ENCODE measurements at regions not wholly inside any gene's neighbourhood (a gene's known extent, or its start where the extent isn't known, plus 50 kb on each side); places are given as distances from the start of the nearest gene placed in this dataset.

GRCh38 chr5:118434522-118434921, 553.8 kb downstream of the DTWD2 start:
- no peaks in the 10 kb centered on the region for H3K79me2 ChIP-seq (ENCODE audit: insufficient read depth, low read length)
- no peak overlapping the region for H3K27ac Mint-ChIP-seq
- WGBS (ENCODE audit: extremely low coverage, insufficient read length, low lambda C conversion rate), result no CpG with 5 or more reads among the region's 2 CpGs

More at GRCh38 chr5:118434522-118434921, 553.8 kb downstream of the DTWD2 start:
- Histone ChIP-seq H3K23me2 (ENCODE audit: insufficient read length, low read depth, low read length, poor library complexity, severe bottlenecking) (no peaks in the 10 kb centered on the region), H3K56ac (ENCODE audit: insufficient read length, low read depth, low read length) (no peak overlapping the region), H3K79me1 (ENCODE audit: insufficient read depth, low read depth, low read length, poor library complexity, severe bottlenecking) (no peaks in the 10 kb centered on the region), H2BK5ac (ENCODE audit: insufficient read length, low read length) (no peak overlapping the region), H2BK20ac (ENCODE audit: low read depth, low read length, poor library complexity, severe bottlenecking) (no peak overlapping the region), H3K9ac (ENCODE audit: extremely low read depth, insufficient read length, low read length) (no peak overlapping the region), H3T11ph (ENCODE audit: low read length) (no peak overlapping the region), H2BK120ac (ENCODE audit: low read depth, low read length, poor library complexity, severe bottlenecking) (no peak overlapping the region), H4K5ac (ENCODE audit: insufficient read length, low read depth, low read length) (no peak overlapping the region), H3K23ac (ENCODE audit: insufficient read length, low read depth, low read length) (no peak overlapping the region), H4K8ac (replicated peaks; ENCODE audit: insufficient read length, low read depth, low read length) (no peak overlapping the region), H3K18ac (ENCODE audit: insufficient read length, low read depth, low read length) (no peak overlapping the region), H3K4ac (ENCODE audit: low read depth, low read length) (no peak overlapping the region), H2AFZ (ENCODE audit: low read length) (no peak overlapping the region), H2BK12ac (ENCODE audit: insufficient read length, low read depth, low read length) (no peak overlapping the region), H3K4me2 (ENCODE audit: insufficient read depth, insufficient read length, low read length) (no peak overlapping the region), H4K91ac (ENCODE audit: insufficient read length, low read depth, low read length) (no peak overlapping the region), H4K20me1 (ENCODE audit: control insufficient read depth, insufficient read depth, insufficient read length) (no peaks in the 10 kb centered on the region), H3K14ac (ENCODE audit: insufficient read depth, low read length) (no peak overlapping the region), H3K4me1 (ENCODE audit: insufficient read depth, low read length) (no peaks in the 10 kb centered on the region), H3K27me3 (ENCODE audit: insufficient read depth, low read length) (no peaks in the 10 kb centered on the region), H2AK5ac (ENCODE audit: insufficient read length, low read length) (no peak overlapping the region), H2BK15ac (ENCODE audit: low read depth, low read length) (no peak overlapping the region), H3K27ac (ENCODE audit: insufficient read length, low read depth, low read length) (no peak overlapping the region), H3K9me3 (ENCODE audit: control insufficient read depth, low read depth, low read length) (no peaks in the 10 kb centered on the region)
- DNase-seq, result no peak
- no peaks in the 10 kb centered on the region for H3K36me3 Mint-ChIP-seq (ENCODE audit: insufficient read depth in 1 of 3, low read depth in 3 of 3)
- H3K4me1 Mint-ChIP-seq, result no peaks in the 10 kb centered on the region
- TF ChIP-seq, protein P1, sequence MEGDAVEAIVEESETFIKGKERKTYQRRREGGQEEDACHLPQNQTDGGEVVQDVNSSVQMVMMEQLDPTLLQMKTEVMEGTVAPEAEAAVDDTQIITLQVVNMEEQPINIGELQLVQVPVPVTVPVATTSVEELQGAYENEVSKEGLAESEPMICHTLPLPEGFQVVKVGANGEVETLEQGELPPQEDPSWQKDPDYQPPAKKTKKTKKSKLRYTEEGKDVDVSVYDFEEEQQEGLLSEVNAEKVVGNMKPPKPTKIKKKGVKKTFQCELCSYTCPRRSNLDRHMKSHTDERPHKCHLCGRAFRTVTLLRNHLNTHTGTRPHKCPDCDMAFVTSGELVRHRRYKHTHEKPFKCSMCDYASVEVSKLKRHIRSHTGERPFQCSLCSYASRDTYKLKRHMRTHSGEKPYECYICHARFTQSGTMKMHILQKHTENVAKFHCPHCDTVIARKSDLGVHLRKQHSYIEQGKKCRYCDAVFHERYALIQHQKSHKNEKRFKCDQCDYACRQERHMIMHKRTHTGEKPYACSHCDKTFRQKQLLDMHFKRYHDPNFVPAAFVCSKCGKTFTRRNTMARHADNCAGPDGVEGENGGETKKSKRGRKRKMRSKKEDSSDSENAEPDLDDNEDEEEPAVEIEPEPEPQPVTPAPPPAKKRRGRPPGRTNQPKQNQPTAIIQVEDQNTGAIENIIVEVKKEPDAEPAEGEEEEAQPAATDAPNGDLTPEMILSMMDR (conservative IDR thresholded peaks at IDR 0.05), result no peak
- H3K4me3 Mint-ChIP-seq, result no peak overlapping the region
- no peaks in the 10 kb centered on the region for H3K9me3 Mint-ChIP-seq
- H3K27me3 Mint-ChIP-seq (ENCODE audit: low read depth), result no peaks in the 10 kb centered on the region
